ENCODE measurements at regions not wholly inside any gene's neighbourhood (a gene's known extent, or its start where the extent isn't known, plus 50 kb on each side); places are given as distances from the start of the nearest gene placed in this dataset.

- Histone ChIP-seq H4K20me1 (replicated peaks in 1 of 2; ENCODE audit: control insufficient read depth in 1 of 2, insufficient read depth in 2 of 2, low read length in 2 of 2) (no peaks in the 10 kb centered on the region), H3K14ac (ENCODE audit: insufficient read length) (no peak overlapping the region), H3K27me3 (replicated peaks in 1 of 4; ENCODE audit: control insufficient read depth in 3 of 4, extremely low read depth in 1 of 4, insufficient read depth in 3 of 4, low read length in 3 of 4) (no peaks in the 10 kb centered on the region), H2BK20ac (ENCODE audit: low read length) (no peak overlapping the region), H2BK120ac (replicated peaks; ENCODE audit: low read depth, low read length) (no peak overlapping the region), H2BK12ac (ENCODE audit: low read depth, low read length) (no peak overlapping the region), H3K79me1 (ENCODE audit: low read depth, low read length) (no peaks in the 10 kb centered on the region), H4K8ac (ENCODE audit: extremely low read depth, insufficient read depth, low read length) (no peak overlapping the region), H3K79me2 (ENCODE audit: control insufficient read depth in 1 of 2, insufficient read depth in 2 of 2, low read length in 2 of 2) (no peaks in the 10 kb centered on the region), H3K23ac (ENCODE audit: insufficient read length) (no peak overlapping the region), H3K36me3 (ENCODE audit: control insufficient read depth in 2 of 4, insufficient read depth in 4 of 4, low read length in 3 of 4) (no peaks in the 10 kb centered on the region), H4K5ac (ENCODE audit: insufficient read length, low read depth, low read length) (no peak overlapping the region), H3K4me2 (ENCODE audit: insufficient read depth in 1 of 2, low read depth in 2 of 2, low read length in 2 of 2) (no peak overlapping the region), H3K9me3 (ENCODE audit: insufficient read depth in 2 of 2, low read depth in 1 of 2, low read length in 1 of 2) (no peaks in the 10 kb centered on the region), H3K23me2 (ENCODE audit: low read depth, low read length) (no peaks in the 10 kb centered on the region; the same call in 1 of the 2 replicates), H2BK15ac (ENCODE audit: low read length) (no peak overlapping the region), H2AFZ (ENCODE audit: low read length) (no peak overlapping the region), H3K56ac (replicated peaks; ENCODE audit: insufficient read length, low read depth, low read length) (no peak overlapping the region), H3K27ac (ENCODE audit: low read depth, low read length) (no peak overlapping the region), H3K4me3 (ENCODE audit: extremely low read depth in 1 of 4, insufficient read depth in 2 of 4, low read depth in 3 of 4, low read length in 4 of 4) (no peak overlapping the region), H3K4me1 (replicated peaks in 1 of 4; ENCODE audit: control insufficient read depth in 3 of 4, insufficient read depth in 4 of 4, low read length in 3 of 4) (no peaks in the 10 kb centered on the region), H3K4ac (replicated peaks; ENCODE audit: insufficient read length, low read depth, low read length) (no peak overlapping the region), H3K9ac (replicated peaks in 1 of 4; ENCODE audit: extremely low read depth in 1 of 4, low read depth in 3 of 4, low read length in 3 of 4) (no peak overlapping the region), H2AK5ac (ENCODE audit: low read depth, low read length) (no peak overlapping the region), H4K91ac (replicated peaks; ENCODE audit: insufficient read length, low read length) (no peak overlapping the region), H3K18ac (ENCODE audit: extremely low read depth, low read length) (no peak overlapping the region), H2BK5ac (ENCODE audit: low read depth, low read length) (no peak overlapping the region)
- no peak for FAIRE-seq
- DNase-seq (ENCODE audit: low read depth in 1 of 2, low spot score in 2 of 2): no peak
- POLR2A ChIA-PET (ENCODE audit: partially characterized antibody): no interaction called here
- CTCF ChIA-PET (ENCODE audit: partially characterized antibody): no interaction called here
- 71% methylated on average over 2 of the region's 2 CpGs; no CpG with 5 or more reads in 1 of the 2 experiments for WGBS, 2 experiments (ENCODE audit: extremely low coverage in 1 of 2, insufficient coverage in 1 of 2, insufficient read length in 1 of 2, insufficient replicate concordance in 2 of 2, low coverage in 1 of 2, low lambda C conversion rate in 2 of 2, missing lambda C conversion rate in 1 of 2)
- TF ChIP-seq NRF1 (IDR thresholded peaks at IDR 0.05; ENCODE audit: low read depth, low read length): no peak
- TF ChIP-seq SIRT6 (IDR thresholded peaks at IDR 0.05; ENCODE audit: low read length): no peak
- no peak for TF ChIP-seq KDM1A (IDR thresholded peaks at IDR 0.05; ENCODE audit: borderline replicate concordance, low read length)
- no peak for TF ChIP-seq HDAC2 (IDR thresholded peaks at IDR 0.05; ENCODE audit: borderline replicate concordance in 1 of 2, low read depth in 2 of 2, low read length in 2 of 2)
- TF ChIP-seq, protein P1, sequence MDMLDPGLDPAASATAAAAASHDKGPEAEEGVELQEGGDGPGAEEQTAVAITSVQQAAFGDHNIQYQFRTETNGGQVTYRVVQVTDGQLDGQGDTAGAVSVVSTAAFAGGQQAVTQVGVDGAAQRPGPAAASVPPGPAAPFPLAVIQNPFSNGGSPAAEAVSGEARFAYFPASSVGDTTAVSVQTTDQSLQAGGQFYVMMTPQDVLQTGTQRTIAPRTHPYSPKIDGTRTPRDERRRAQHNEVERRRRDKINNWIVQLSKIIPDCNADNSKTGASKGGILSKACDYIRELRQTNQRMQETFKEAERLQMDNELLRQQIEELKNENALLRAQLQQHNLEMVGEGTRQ (IDR thresholded peaks at IDR 0.05; ENCODE audit: low read length): no peak
- no peak for TF ChIP-seq CREB1 (IDR thresholded peaks at IDR 0.05)
- TF ChIP-seq KDM5A (IDR thresholded peaks at IDR 0.05; ENCODE audit: low read length): no peak
- TF ChIP-seq EP300 (IDR thresholded peaks at IDR 0.05; ENCODE audit: borderline replicate concordance in 1 of 2, low read depth in 2 of 2, low read length in 2 of 2): no peak
- no peak for TF ChIP-seq PHF8 (conservative IDR thresholded peaks at IDR 0.05; ENCODE audit: low read depth, low read length)
- TF ChIP-seq CHD2 (IDR thresholded peaks at IDR 0.05; ENCODE audit: low read length): no peak
- no peak for TF ChIP-seq SAP30 (IDR thresholded peaks at IDR 0.05; ENCODE audit: insufficient read depth, insufficient replicate concordance, low read length)
- peak; percentile 51 to 57 for TF ChIP-seq RAD21 (IDR thresholded peaks at IDR 0.05 in 1 of 2, conservative IDR thresholded peaks at IDR 0.05 in 1 of 2; ENCODE audit: low read depth in 2 of 2, low read length in 2 of 2)
- TF ChIP-seq TAF1 (IDR thresholded peaks at IDR 0.05; ENCODE audit: low read depth, low read length): no peak
- no peak for TF ChIP-seq POLR2A (IDR thresholded peaks at IDR 0.05; ENCODE audit: control extremely low read depth in 1 of 2, low read depth in 2 of 2, low read length in 2 of 2)
These were observed 245.1 kb upstream of the ISL1 start for GRCh38 chr5:51138164-51138563.

Data from H1 (cell line).